GM19351 (cell line): ENCODE measurements at regions not wholly inside any gene's neighbourhood (a gene's known extent, or its start where the extent isn't known, plus 50 kb on each side); places are given as distances from the start of the nearest gene placed in this dataset.
"Not testable (repeated sequence)": the region's sequence is repeated elsewhere in the genome, so short reads cannot be mapped to it uniquely, and the experiment has no call there.

Experiments used
- ATAC-seq: cut with Tn5 transposase; IDR thresholded peaks from one replicate; pipeline ENCODE4 v1.9.1; 2021; ENCODE audit warnings: mild to moderate bottlenecking, moderate library complexity; ENCODE audit not compliant: unreplicated experiment

DNA sequence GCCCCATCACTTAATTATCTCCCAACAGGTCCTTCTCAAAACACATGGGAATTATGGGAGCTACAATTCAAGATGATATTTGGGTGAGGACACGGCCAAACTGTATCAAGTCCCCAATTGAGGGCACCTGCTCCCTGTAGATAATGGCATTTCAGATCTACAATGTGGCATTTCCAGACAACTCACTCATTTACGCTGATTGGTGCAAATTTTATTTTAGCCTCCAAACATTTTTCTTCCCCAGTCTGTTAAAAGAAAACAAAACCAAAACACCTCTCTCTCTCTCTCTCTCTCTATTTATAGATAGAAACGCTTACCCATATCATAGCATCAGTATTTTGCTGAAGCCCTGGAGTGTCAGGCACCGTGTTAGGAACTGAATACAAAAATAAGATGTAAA is 148.7 kb upstream of the KLF6 start:
- ATAC-seq: no peak

DNA sequence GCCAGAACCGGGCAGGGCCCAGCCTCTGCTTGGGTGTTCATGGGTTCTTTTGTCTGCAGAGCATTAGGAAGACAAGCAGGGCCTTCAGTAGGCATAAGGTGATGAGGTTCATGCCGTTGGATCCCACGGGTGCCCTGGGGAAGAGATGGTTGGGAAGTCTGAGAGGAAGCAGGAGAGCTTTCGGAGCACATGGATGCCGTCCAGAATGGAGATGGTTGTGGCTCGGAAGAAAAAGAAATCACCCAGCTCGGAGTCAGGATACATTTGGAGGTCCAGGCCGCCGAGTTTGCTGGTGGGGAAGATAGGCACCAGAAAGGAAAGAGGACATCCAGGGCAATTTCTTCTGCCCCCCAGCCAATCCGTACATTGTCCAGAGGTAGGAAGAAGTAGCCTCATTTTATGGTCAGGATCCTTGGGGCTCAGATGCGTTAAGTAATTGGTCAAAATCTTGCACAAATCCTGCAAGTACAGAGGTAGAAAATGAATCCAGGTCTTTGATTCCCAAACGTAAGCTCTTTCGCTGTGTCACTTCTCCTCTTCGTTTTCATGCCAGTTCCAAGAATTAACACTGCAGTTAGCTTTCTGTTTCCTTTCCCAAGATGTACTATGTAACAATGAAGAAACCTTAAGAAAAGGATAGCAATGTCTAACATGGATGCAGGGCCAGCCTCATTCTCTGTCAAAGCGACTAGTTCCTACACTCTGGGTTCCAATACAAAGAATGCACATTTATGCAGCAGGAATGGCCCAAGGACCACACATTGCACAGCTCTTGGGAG is 147.8 kb upstream of the KLF6 start:
- ATAC-seq: no peak

DNA sequence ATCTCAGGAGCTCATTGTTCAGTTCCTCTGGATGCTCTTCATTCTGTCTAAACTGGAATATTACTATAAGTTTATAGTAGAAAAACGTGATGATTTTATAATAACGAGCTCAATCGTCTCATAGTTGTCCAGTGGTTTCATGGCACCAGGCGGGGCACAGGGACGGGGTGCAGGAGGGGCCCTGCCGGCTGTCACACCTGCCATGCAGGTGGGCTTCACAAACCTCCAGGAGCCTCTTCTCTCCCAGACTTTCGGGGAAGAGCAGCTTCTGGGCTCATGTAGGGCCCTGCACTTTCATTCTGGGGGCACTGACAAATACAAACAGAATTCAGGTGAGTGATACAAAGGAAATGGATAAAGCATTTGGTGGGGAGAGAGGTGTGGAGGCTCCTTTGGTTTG is 146.9 kb upstream of the KLF6 start:
- ATAC-seq: no peak

DNA sequence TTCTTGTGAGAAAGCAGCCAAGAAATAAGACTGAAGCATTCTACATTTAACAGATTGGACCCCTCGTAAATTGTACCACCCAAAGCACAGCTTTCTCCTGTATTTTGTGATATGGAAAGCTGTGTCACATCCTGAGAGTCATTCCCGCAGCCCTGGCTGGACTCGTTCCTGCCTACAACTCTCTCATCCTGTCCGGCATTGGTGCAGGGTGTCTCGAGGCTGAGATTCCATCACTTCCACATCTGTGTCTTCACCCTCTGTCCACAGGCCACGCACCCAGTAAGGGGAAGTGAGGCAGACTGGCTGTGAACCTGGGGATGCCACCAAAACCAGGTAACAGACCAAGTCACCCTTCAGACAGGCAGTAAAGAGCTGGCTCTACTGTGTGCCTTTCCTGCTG is 146.2 kb upstream of the KLF6 start:
- no peak for ATAC-seq

DNA sequence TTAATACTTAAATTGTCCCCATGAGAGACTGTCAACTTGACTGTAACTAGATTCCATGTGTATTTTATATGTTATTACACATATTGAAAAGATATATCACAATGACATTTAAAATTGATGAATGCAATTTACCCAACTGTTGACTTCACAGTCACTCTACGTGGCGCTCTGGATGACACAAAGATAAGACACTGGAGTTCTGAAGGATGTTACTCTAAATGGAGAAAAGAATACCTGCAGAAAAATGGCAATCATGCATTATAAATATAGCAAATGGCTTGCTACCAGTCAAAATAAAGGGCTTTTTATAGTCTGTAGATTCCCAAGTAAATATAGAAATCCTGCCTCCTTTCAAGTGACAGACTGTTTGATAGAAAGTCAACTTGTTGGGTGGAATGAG is 143.6 kb upstream of the KLF6 start:
- no peak for ATAC-seq

DNA sequence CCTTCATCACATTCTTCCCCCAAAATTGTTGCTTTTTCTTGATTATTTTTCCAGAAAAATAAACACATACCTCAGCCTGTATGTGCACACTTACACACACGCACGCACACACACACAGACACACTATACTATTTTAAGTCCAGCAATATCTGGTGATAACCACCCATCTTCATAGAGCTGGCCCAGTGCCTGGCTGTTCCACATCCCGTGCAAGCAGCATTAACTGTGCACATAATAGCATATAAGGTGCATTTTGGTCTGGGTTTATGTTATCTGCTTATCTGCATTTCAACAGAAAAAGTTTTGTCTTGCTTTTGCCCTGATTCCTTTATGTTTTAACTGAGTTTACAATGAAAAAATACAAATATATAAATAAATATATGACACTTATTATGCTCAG is 143.1 kb upstream of the KLF6 start:
- no peak for ATAC-seq

DNA sequence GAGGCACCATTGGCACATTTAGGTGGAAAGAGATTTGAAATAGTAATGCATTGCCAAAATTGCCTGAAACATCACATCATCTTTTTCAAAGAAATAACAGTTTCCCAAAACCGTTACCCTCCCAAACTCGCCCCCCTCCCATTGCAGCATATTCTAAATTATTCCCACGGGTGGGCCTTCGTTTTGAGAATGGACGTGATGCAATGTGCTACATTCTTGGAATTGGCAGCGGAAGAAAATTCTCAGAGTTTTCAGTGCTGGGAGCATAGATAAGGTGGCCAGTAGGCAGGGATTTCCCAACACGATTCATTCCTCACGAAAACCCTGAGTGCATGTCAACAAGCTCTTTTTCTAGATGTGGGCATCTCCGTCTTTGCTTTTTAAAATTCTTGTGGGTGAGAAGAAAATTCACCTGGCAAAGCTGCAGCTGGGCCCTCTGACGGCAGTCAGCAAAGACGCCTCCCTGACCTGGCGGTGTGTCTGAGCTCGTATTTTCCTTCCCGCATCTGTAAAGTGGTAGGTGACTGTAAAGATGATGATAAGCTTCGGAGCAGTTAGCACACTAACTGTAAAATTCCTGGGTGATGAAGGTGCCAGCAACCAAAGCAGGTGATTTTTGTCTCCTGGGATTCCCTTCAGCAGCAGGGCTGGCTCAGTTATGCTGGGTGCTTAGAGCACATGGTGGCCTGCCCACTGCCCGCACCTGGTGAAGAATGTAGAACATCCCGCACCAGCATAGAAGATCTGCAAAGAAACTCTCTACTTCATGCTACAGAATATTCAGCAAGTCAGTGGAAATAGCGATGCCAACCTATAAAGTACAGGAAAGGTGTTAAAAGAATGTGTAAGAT is 141.9 kb upstream of the KLF6 start:
- ATAC-seq: no peak

DNA sequence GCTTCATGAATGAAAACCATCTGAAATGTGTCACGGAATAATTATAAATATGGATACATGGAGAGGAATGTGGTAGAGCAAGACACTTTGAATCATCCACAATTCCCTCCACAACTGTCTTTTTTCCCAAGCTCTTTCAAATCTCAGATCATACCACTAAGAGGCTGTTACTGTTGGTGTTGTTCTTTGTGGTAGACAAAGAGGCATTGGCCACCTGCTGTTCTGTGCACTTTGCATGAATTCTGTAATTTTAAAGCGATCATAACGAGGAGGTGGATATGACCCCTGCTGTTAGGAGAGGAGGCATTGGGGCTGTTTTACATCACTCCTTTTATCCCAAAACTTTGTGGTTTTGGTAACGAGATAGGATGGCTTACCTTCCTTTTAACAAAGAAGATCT is 141.2 kb upstream of the KLF6 start:
- ATAC-seq: no peak

DNA sequence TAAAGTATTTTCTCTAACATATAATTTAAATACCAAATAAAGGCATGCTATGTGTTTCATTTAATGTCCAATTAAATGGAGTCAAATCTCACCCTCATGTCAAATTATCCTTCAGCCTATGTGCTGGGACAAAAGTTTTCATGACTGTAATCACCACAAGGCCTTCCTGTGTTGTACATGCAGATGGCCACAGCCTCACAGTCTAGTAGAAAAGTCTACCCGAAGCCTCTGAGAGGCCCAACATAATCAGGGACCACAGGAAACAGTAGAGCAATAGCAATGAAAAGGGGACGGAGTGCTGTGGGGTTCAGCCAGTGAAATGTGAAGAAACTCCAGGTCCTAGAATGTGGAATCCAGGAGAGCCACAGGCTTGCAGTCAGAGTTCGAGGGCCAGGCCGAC is 140.2 kb upstream of the KLF6 start:
- ATAC-seq: no peak

DNA sequence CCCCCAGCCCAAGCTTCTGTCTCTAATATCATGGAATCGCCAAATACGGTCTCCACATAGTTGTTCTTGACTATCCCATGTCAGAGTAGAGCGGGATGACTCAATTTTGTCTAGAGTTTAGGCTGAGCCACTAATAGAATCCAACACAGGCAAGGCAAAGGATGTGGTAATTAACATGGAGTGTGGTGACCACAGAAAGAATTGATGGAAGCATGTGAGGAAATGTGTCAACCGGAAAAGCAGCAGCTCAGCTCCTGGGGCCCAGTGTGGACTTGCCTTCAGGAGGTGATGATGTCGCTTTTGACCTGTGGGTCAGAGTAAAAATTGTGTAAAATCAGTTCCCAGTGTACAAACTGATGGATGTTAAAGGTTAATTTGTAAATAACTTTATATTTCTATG is 139.3 kb upstream of the KLF6 start:
- ATAC-seq: no peak

DNA sequence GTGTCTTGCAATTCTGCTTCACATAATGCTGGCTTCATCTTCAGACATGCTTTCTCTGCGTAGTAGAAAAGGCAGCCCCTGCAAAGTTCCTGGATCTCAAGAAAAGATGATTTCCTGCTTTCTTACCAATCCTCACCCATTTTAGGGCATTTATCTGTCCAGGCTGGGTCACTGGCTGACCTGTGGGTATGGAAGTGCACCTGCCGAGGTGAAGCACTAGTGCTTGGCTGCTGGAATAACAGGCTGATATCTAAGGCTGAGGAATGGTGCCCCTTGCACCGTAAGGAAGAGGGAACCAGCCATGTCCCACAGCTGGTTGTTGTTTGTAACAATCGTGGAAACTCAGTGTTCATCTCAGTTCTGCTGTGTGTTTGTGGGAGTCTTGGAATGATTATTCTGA is 138.0 kb upstream of the KLF6 start:
- ATAC-seq: no peak

DNA sequence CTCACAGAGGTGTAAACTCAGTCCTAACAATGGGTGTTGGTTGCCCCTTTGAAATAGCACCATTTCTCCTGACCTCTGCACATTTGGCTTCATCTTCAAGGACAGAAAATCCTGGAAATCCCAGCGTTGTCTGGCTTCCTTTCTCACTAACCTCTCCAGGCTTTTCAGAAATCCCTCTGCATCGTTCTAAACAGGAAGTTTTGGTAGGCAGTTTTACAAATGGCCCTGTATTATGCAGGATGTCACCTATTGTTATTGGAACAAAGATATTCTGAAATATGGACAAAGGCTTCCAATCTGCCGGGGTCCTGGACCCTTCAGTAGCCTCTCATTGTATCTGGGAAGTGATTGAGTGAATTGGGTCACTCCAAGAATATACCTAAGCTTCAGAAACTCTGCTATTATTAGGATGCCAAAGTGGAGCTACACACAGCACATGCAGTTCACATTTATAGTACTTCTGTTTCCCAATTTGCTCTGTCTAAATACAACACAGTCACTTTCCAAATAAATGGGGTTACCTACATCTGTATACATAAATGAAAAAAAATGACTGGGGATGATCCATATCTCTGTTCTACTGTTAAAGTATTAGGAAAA is 134.8 kb upstream of the KLF6 start:
- ATAC-seq: no peak

DNA sequence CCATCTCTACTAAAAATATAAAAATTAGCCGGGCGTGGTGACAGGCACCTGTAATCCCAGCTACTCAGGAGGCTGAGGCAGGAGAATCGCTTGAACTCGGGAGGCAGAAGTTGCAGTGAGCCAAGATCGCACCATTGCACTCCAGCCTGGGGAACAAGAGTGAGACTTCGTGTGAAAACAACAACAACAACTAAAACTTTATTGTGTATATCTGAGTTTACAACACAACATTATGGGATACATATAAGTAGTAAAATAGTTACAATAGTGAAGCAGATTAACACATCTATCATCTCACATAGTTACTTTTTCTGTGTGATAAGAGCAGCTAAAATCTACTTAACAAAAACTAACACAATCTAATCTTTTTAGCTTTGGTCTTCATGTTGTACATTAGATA is 132.4 kb upstream of the KLF6 start:
- not testable (repeated sequence) for ATAC-seq

DNA sequence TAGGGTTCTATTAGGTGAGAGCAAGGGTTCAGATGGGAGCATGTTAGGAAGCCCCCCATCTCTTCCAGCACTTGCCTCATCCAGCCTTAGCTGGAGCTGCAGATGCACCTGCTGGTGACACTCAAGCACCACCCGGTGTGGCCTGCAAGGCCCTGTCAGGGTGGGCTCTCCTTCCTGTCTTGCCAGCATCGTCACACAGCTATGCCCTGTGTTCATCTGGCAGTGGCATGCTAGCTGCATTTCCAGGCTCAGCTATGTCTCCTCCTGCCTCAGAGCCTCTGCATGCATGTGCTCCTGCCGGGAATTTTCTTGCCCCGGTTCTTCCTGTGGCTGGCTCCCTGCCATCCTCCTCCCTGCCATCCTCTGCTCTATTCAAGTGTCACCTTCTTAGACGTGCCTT is 129.7 kb upstream of the KLF6 start:
- no peak for ATAC-seq

DNA sequence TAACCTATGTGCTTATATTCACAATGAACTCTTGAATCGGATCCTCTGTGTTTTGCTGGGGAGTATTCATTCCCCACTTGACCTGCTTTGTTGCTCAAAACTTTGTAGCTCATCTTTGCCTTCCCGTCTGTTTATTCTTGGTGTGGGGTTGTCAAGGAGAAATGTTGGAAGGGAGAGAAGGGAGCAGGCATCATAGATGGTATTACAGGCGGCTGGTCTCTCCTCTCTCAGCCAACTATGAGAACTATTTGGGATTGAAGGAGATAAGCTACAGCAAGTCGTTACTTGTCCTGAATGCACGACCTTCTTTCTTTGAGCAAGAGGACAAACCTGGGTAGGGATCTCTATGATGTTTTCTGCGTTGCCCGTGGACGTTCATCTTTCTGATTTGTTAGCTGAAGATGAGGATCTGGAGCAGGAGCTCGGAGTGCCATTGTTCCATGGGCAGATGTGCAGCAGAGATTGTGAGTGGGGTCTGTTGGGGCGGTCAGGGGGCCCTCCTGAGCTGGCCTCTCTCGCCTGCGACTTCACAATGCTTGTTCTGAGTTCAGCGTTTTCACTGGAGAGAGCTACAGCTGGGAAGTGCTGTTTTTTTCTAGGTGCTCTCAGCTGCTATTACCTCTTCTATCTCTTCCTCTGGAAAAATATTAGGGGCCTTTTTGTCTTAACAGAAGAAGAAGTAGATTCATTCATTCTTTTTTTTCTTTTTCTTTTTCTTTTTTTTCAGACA is 126.9 kb upstream of the KLF6 start:
- ATAC-seq: no peak

DNA sequence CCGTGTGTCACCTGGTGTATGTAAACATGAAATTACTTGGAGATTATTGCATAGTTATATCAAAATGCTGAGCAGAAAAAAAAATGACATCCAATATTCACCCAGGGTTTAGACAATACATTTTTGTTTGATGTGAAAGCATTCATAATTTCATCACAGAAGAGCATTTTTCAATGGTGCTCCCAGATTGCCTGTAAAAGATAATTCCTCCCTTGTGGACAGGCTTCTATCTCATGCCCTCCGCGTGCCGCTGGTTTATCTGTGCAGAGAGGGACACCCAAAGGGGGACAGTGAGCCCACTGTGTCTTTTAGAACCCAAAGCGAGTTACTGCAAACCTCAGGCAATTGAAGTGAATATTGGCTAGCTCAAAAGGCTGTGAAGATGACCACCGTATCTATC is 126.2 kb upstream of the KLF6 start:
- ATAC-seq: no peak

DNA sequence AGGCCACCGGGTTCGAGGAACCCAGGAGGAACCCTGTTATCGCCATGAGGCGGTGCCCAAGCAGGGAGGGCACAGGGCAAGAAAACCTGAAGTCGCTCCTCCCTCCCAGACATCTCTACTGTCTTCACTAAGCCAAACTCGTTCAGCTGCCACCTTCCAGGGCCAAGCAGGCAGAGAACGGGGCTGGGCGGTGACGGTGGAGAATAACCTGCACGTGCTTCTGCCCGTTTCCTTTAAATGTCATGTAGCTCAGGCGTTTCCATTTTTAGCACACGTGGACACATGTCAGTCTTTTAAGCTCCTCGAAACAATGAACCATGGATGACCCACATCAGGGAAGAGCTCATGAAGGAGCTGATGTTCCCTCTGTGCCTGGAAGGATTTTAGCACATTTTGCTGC is 124.3 kb upstream of the KLF6 start:
- no peak for ATAC-seq

DNA sequence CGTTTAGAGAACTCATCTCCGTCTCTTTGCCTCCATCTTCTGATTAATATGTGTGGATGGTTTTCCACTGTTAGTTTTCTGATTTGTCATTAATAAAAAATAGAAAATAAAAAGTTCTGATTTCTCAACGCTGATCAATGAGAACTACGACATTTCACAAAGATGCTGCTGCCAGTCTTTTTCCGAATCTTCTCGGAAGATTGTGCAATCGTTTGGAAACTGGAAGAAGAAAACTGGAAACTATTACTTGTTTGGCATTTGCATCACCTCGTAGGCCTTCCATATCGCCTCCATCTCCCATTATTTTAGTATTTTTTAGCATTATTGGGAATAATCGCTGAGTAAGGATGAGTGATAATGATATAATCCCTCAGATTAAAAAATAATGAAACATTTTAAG is 123.2 kb upstream of the KLF6 start:
- ATAC-seq: no peak

DNA sequence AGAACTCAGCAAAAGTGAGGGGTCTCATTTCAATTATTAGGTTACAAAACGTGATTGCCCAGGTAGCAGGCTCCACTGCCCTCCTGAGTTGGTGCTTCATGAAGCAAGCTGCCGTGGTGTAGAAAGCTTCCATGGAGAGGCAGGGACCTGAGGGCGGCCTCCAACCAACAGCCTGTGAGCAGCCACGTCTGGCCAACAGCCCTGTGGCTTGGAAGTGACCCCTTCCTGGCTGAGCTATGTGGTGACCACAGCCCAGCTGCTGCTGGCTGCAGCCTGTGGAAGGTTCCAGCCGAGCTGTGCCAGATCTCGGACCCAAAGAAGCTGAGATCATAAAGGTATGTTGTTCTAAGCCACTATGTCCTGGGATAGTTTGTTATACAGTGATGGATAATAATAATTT is 122.5 kb upstream of the KLF6 start:
- no peak for ATAC-seq

DNA sequence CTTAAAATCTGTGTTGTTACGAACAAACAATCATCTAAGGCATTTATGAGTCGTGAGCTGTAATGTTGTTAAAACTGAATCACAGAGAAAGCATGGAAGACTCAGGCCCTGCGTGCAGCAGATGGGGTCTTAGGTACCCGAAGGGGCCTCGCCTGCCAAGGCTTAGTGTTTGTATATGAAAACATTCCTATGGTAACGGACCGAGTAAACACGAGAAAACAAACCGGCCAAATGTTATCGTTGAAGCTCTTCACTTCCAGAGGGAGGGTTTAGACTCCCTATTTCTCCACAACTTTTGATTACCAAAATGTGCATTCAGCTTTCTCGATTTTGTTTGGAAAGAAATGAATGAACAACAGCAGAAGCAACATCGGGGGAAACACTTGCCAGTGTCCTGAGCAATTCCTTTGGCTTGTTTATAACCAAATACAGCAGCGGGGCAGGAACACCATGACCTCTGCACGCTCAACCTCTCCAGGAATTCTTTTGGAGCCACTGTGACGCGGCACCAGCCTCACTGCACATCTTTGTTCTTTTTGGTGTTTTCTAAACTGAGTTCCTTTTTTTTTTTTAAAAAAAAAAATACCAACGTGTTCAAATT is 121.6 kb upstream of the KLF6 start:
- no peak for ATAC-seq

DNA sequence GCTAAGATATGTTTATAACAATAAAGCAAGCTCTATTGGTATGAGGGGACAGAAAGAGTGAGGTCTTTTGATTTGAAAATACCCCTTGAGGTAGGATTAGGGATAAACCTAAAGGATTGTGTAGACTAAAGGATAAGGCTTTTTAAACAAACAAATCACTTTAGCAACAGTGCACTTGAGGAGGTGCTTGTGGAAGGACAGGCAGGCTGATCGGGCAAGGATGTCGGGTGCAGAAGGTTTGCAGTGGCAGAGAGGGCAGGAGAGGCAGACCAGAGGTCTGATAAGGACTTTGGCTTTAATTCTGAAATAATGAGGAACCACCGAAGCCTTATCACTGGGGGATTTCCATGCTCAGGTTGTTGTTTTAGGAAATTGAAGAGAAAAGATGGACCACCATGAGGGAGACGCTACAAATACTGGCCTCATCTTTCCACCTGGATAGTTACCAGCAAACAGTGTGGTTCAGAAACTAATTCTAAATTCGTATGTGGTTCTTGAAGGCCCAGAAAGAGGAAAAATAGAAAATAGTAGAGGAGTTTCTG is 119.5 kb upstream of the KLF6 start:
- no peak for ATAC-seq
